Mammary epithelial cell (primary cell): ENCODE measurements at regions not wholly inside any gene's neighbourhood (a gene's known extent, or its start where the extent isn't known, plus 50 kb on each side); places are given as distances from the start of the nearest gene placed in this dataset.

Experiments
- EZH2 ChIP-seq: IDR thresholded peaks from 2 replicates; pipeline ENCODE4 v1.6.1; 2012; ENCODE audit warnings: low read length, inconsistent platforms, borderline replicate concordance
- TF ChIP-seq, protein P1 (sequence below), 2 donors: IDR thresholded peaks in 1 of 2; conservative IDR thresholded peaks in 1 of 2; 2 replicates each; pipeline ENCODE4 v1.5.1; 2011 to 2012; ENCODE audit warnings: inconsistent platforms in 2 of 2, low read length in 2 of 2, mild to moderate bottlenecking in 2 of 2, control low read depth in 1 of 2, low read depth in 1 of 2; ENCODE audit not compliant: insufficient read depth in 1 of 2; ENCODE audit errors: extremely low read depth in 1 of 2

DNA sequence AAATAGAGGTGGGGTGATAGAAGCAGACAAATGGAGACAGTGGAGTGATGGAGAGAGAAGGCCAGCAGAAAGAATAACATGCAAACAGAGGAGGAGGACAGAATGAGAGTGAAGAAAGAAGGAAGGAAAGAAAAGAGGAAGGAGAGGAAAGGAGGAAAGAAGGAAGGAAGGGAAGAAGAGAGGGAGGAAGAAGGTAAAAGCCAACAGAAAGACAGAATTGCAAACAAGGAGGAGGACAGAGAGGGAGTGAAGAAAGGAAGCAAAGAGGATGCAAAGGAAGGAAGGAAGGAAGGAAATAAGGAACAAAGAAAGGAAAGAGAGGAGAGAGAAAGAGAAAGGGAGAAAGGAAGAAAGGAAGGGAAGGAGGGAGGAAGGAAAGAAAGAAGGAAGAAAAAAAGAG lies 444.0 kb downstream of the IRS1 start:
- TF ChIP-seq, protein P1, sequence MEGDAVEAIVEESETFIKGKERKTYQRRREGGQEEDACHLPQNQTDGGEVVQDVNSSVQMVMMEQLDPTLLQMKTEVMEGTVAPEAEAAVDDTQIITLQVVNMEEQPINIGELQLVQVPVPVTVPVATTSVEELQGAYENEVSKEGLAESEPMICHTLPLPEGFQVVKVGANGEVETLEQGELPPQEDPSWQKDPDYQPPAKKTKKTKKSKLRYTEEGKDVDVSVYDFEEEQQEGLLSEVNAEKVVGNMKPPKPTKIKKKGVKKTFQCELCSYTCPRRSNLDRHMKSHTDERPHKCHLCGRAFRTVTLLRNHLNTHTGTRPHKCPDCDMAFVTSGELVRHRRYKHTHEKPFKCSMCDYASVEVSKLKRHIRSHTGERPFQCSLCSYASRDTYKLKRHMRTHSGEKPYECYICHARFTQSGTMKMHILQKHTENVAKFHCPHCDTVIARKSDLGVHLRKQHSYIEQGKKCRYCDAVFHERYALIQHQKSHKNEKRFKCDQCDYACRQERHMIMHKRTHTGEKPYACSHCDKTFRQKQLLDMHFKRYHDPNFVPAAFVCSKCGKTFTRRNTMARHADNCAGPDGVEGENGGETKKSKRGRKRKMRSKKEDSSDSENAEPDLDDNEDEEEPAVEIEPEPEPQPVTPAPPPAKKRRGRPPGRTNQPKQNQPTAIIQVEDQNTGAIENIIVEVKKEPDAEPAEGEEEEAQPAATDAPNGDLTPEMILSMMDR (conservative IDR thresholded peaks at IDR 0.05 in 1 of 2, IDR thresholded peaks at IDR 0.05 in 1 of 2; ENCODE audit: extremely low read depth in 1 of 2, insufficient read depth in 1 of 2, low read depth in 1 of 2, low read length in 2 of 2): no peak
- no peak for TF ChIP-seq EZH2
